HFF-Myc (cell line): ENCODE measurements at regions not wholly inside any gene's neighbourhood (a gene's known extent, or its start where the extent isn't known, plus 50 kb on each side); places are given as distances from the start of the nearest gene placed in this dataset.
"Not testable (repeated sequence)": the region's sequence is repeated elsewhere in the genome, so short reads cannot be mapped to it uniquely, and the experiment has no call there.

Source experiments
- DNase-seq: peaks from one replicate; pipeline ENCODE4 v3.0.0-alpha.2; 2011; ENCODE audit warnings: low read depth; ENCODE audit errors: extremely low read depth
- H3K4me3 ChIP-seq: replicated peaks from 2 replicates; pipeline ENCODE4 v1.5.1; 2011; ENCODE audit warnings: low read depth, mild to moderate bottlenecking, control low read depth, low read length
- CTCF ChIP-seq: IDR thresholded peaks from 2 replicates; pipeline ENCODE4 v1.5.1; 2012; ENCODE audit warnings: mild to moderate bottlenecking, low read depth, low read length, control low read depth; ENCODE audit errors: missing control alignments

DNA sequence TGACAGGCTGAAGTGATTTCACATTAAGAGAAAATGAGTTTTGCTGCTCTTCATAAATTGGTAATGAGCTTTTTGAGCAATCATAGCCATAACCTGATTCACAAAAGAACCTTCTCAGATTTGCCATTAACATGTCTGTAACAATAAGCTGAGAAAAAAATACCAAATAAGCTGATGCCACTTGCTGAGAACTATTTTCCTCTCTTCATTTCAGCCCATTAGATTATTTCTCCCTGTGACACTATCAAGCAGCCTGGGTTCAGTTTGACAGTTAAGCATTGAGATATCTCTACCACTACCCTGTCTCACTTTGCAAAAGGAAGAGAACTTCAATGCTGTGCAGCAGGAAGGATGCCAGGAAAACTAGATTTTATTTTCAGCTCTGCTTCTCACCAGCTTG, 673.9 kb downstream of the TRIB2 start:
- no peak for TF ChIP-seq CTCF
- no peak overlapping the region for H3K4me3 ChIP-seq
- no peak for DNase-seq

- no peak for TF ChIP-seq CTCF
- H3K4me3 ChIP-seq = no peak overlapping the region
- no peak for DNase-seq
Measured at GRCh38 chr2:13401312-13401711, 684.6 kb downstream of the TRIB2 start.

DNA sequence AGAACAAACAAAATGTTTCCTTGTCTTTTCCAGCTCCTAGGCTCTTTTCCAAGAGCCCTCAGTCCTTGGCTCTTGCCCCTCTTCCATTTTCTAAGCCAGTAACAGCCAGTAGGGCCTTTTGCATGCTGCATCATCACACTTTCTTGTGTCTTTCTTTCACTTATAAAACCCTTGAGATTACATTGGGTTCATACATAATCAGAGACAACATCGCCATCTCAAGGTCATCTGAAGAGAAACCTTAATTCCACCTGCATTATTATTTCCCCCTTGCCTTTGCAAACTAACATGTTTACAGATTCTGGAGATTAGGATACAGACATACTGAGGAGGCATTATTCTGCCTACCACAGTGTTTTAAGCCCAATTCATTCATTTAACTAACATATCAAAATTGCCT, 697.3 kb downstream of the TRIB2 start:
- no peak for TF ChIP-seq CTCF
- no peak for DNase-seq
- no peak overlapping the region for H3K4me3 ChIP-seq

- no peak for DNase-seq
- H3K4me3 ChIP-seq = no peak overlapping the region
- no peak for TF ChIP-seq CTCF
Measured at GRCh38 chr2:13414897-13415296, 698.2 kb downstream of the TRIB2 start.

DNA sequence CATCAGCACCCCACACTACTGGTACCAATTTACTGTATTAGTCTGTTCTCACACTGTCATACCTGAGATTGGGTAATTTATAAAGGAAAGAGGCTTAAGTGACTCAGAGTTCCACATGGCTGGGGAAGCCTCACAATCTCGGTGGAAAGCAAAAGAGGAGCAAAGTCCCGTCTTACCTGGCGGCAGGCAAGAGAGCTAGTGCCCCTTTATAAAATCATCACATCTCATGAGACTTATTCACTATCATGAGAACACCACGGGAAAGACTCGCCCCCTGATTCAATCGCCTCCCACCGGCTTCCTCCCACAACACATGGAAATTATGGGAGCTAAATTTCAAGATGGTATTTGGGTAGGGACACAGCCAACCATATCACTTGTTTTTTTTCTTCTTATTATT, 717.2 kb downstream of the TRIB2 start:
- H3K4me3 ChIP-seq = no peak overlapping the region
- no peak for DNase-seq
- TF ChIP-seq CTCF = no peak

DNA sequence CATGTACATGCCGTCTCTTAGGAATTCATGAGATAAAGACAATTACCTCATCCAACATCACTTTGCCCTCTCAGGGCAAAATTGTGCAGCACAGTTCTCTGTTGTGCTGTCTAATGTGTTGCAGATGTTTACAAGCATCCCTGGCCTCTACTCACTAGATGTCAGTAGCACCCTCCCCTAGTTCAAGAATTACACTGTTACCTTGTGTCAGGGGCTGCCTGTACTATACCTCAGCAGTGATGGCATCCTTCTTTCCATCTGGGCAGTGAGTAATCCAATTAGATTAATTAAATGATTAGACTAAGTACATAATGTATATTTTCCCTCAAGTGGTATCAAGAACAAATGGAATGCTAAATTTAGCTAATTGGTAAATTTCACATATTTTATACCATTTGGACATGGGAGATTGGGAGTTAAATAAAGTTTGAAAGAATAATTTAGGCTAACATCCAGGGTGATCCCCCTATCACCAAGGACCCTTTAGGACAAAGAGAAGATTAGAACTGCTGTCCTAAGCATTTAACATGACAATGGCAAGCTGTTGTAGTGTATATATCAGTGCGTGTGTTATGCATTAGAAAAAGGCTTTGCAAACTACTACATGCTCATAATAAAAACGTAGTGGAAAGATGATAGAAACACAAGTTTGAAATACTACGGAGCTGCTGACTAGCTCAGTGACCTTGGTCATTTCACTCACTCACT, 727.0 kb downstream of the TRIB2 start:
- not testable (repeated sequence) for DNase-seq, H3K4me3 ChIP-seq

DNA sequence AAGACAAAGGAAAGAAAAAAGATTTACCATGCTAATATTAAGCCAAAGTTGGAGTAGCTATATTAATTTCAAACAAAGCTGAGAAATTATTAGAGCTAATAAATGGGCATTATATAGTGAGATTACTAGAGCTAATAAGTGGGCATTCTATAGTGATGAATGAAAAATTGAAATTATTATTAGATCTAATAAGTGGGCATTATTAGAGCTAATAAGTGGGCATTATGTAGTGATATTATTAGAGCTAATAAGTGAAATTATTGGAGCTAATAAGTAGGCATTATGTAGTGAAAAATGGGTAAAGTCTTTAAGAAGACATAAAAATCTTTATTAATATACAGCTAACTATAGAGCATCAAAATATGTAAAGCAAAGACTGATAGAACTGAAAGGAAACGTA, 745.7 kb downstream of the TRIB2 start:
- DNase-seq = no peak
- TF ChIP-seq CTCF = no peak
- no peak overlapping the region for H3K4me3 ChIP-seq
